ENCODE measurements at regions not wholly inside any gene's neighbourhood (a gene's known extent, or its start where the extent isn't known, plus 50 kb on each side); places are given as distances from the start of the nearest gene placed in this dataset.
"Not testable (repeated sequence)": the region's sequence is repeated elsewhere in the genome, so short reads cannot be mapped to it uniquely, and the experiment has no call there.

- Histone ChIP-seq H3K36me3 (ENCODE audit: insufficient read depth, low read length, poor library complexity, severe bottlenecking) (no peaks in the 10 kb centered on the region), H3K27ac (ENCODE audit: low read depth, low read length, poor library complexity, severe bottlenecking) (no peak overlapping the region), H3K4me3 (ENCODE audit: low read depth, low read length, poor library complexity, severe bottlenecking) (no peak overlapping the region), H3K9me3 (ENCODE audit: low read depth, low read length, poor library complexity, severe bottlenecking) (no peaks in the 10 kb centered on the region), H3K27me3 (replicated peaks; ENCODE audit: insufficient read depth, low read depth, low read length, poor library complexity) (no peaks in the 10 kb centered on the region), H3K4me1 (ENCODE audit: insufficient read depth, low read length, poor library complexity, severe bottlenecking) (no peaks in the 10 kb centered on the region)
- intact Hi-C loops (cut with micrococcal nuclease; ENCODE audit: unreplicated experiment) = no loop called here
- no TSS peak for BruUV-seq (replicated peaks)
- TF ChIP-seq EZH2 (IDR thresholded peaks at IDR 0.05; ENCODE audit: borderline replicate concordance, low read depth, low read length, poor library complexity, severe bottlenecking) = no peak
- no peak for TF ChIP-seq CTCF (conservative IDR thresholded peaks at IDR 0.05; ENCODE audit: low read depth, low read length)
- DNase-seq (ENCODE audit: low spot score) = no peak
- ChIA-PET POLR2A (ENCODE audit: low non-redundant PET) (no interaction called here), CTCF (no interaction called here)
These were observed 171.7 kb upstream of the SEMA3E start for GRCh38 chr7:83820641-83821040.

GRCh38 chr7:83819911-83820310 is 171.0 kb upstream of the SEMA3E start:
- no peaks in the 10 kb centered on the region for H3K36me3 ChIP-seq (ENCODE audit: insufficient read depth, low read length, poor library complexity, severe bottlenecking)
- no peak overlapping the region for H3K4me3 ChIP-seq (ENCODE audit: low read depth, low read length, poor library complexity, severe bottlenecking)
- TF ChIP-seq EZH2 (IDR thresholded peaks at IDR 0.05; ENCODE audit: borderline replicate concordance, low read depth, low read length, poor library complexity, severe bottlenecking) (no peak), CTCF (conservative IDR thresholded peaks at IDR 0.05; ENCODE audit: low read depth, low read length) (no peak)
- intact Hi-C loops (cut with micrococcal nuclease; ENCODE audit: unreplicated experiment) = no loop called here
- ChIA-PET POLR2A (ENCODE audit: low non-redundant PET) (no interaction called here), CTCF (no interaction called here)
- H3K4me1 ChIP-seq (ENCODE audit: insufficient read depth, low read length, poor library complexity, severe bottlenecking) = no peaks in the 10 kb centered on the region
- BruUV-seq (replicated peaks) = no TSS peak
- peak; percentile 12 for DNase-seq (ENCODE audit: low spot score)
- H3K9me3 ChIP-seq (ENCODE audit: low read depth, low read length, poor library complexity, severe bottlenecking) = no peaks in the 10 kb centered on the region
- no peak overlapping the region for H3K27ac ChIP-seq (ENCODE audit: low read depth, low read length, poor library complexity, severe bottlenecking)
- no peaks in the 10 kb centered on the region for H3K27me3 ChIP-seq (replicated peaks; ENCODE audit: insufficient read depth, low read depth, low read length, poor library complexity)

GRCh38 chr7:83814480-83814879 is 165.5 kb upstream of the SEMA3E start:
- H3K27ac ChIP-seq (ENCODE audit: low read depth, low read length, poor library complexity, severe bottlenecking) = no peak overlapping the region
- ChIA-PET POLR2A (ENCODE audit: low non-redundant PET) (no interaction called here), CTCF (no interaction called here)
- H3K4me1 ChIP-seq (ENCODE audit: insufficient read depth, low read length, poor library complexity, severe bottlenecking) = no peaks in the 10 kb centered on the region
- H3K9me3 ChIP-seq (ENCODE audit: low read depth, low read length, poor library complexity, severe bottlenecking) = no peaks in the 10 kb centered on the region
- H3K4me3 ChIP-seq (ENCODE audit: low read depth, low read length, poor library complexity, severe bottlenecking) = no peak overlapping the region
- no TSS peak for BruUV-seq (replicated peaks)
- intact Hi-C loops (cut with micrococcal nuclease; ENCODE audit: unreplicated experiment) = no loop called here
- no peak for TF ChIP-seq EZH2 (IDR thresholded peaks at IDR 0.05; ENCODE audit: borderline replicate concordance, low read depth, low read length, poor library complexity, severe bottlenecking)
- TF ChIP-seq CTCF (conservative IDR thresholded peaks at IDR 0.05; ENCODE audit: low read depth, low read length) = no peak
- H3K27me3 ChIP-seq (replicated peaks; ENCODE audit: insufficient read depth, low read depth, low read length, poor library complexity) = no peaks in the 10 kb centered on the region
- no peaks in the 10 kb centered on the region for H3K36me3 ChIP-seq (ENCODE audit: insufficient read depth, low read length, poor library complexity, severe bottlenecking)
- no peak for DNase-seq (ENCODE audit: low spot score)

- H3K4me1 ChIP-seq (ENCODE audit: insufficient read depth, low read length, poor library complexity, severe bottlenecking); DNase-seq (ENCODE audit: low spot score); H3K27me3 ChIP-seq (replicated peaks; ENCODE audit: insufficient read depth, low read depth, low read length, poor library complexity); H3K36me3 ChIP-seq (ENCODE audit: insufficient read depth, low read length, poor library complexity, severe bottlenecking); CTCF ChIA-PET; H3K9me3 ChIP-seq (ENCODE audit: low read depth, low read length, poor library complexity, severe bottlenecking); H3K27ac ChIP-seq (ENCODE audit: low read depth, low read length, poor library complexity, severe bottlenecking); POLR2A ChIA-PET (ENCODE audit: low non-redundant PET); intact Hi-C loops (cut with micrococcal nuclease; ENCODE audit: unreplicated experiment); H3K4me3 ChIP-seq (ENCODE audit: low read depth, low read length, poor library complexity, severe bottlenecking); BruUV-seq (replicated peaks): not testable (repeated sequence)
These were observed 163.6 kb upstream of the SEMA3E start for GRCh38 chr7:83812563-83812962.
